GM21619 (cell line): ENCODE measurements at regions not wholly inside any gene's neighbourhood (a gene's known extent, or its start where the extent isn't known, plus 50 kb on each side); places are given as distances from the start of the nearest gene placed in this dataset.
"Not testable (repeated sequence)": the region's sequence is repeated elsewhere in the genome, so short reads cannot be mapped to it uniquely, and the experiment has no call there.

Experiments
- ATAC-seq: cut with Tn5 transposase; IDR thresholded peaks from one replicate; pipeline ENCODE4 v1.9.1; 2021; ENCODE audit not compliant: unreplicated experiment

GRCh38 chr10:10665750-10666149, 351.9 kb upstream of the CELF2 start:
- no peak for ATAC-seq

- ATAC-seq = no peak
These were observed 350.2 kb upstream of the CELF2 start for GRCh38 chr10:10667466-10667865.

GRCh38 chr10:10676972-10677371, 340.7 kb upstream of the CELF2 start:
- no peak for ATAC-seq

GRCh38 chr10:10677479-10677878, 340.2 kb upstream of the CELF2 start:
- ATAC-seq = no peak

GRCh38 chr10:10680496-10680895, 337.2 kb upstream of the CELF2 start:
- no peak for ATAC-seq

- no peak for ATAC-seq
These were observed 332.7 kb upstream of the CELF2 start for GRCh38 chr10:10684972-10685371.

GRCh38 chr10:10685566-10685965, 332.1 kb upstream of the CELF2 start:
- ATAC-seq = no peak

GRCh38 chr10:10687751-10688150, 329.9 kb upstream of the CELF2 start:
- ATAC-seq = no peak

GRCh38 chr10:10699427-10699826, 318.2 kb upstream of the CELF2 start:
- no peak for ATAC-seq

- ATAC-seq = no peak
These were observed 316.5 kb upstream of the CELF2 start for GRCh38 chr10:10701084-10701611.

- no peak for ATAC-seq
These were observed 315.5 kb upstream of the CELF2 start for GRCh38 chr10:10702211-10702610.

GRCh38 chr10:10703382-10703781, 314.3 kb upstream of the CELF2 start:
- ATAC-seq = no peak

- no peak for ATAC-seq
These were observed 305.4 kb upstream of the CELF2 start for GRCh38 chr10:10712155-10712704.

GRCh38 chr10:10714327-10714726, 303.3 kb upstream of the CELF2 start:
- no peak for ATAC-seq

GRCh38 chr10:10716972-10717371, 300.7 kb upstream of the CELF2 start:
- ATAC-seq = no peak

GRCh38 chr10:10722422-10722821, 295.2 kb upstream of the CELF2 start:
- ATAC-seq = no peak

GRCh38 chr10:10725196-10725595, 292.5 kb upstream of the CELF2 start:
- no peak for ATAC-seq

GRCh38 chr10:10726101-10726500, 291.6 kb upstream of the CELF2 start:
- ATAC-seq = no peak

GRCh38 chr10:10727411-10727810, 290.3 kb upstream of the CELF2 start:
- ATAC-seq = not testable (repeated sequence)

GRCh38 chr10:10727812-10728211, 289.9 kb upstream of the CELF2 start:
- no peak for ATAC-seq

- ATAC-seq = no peak
These were observed 287.1 kb upstream of the CELF2 start for GRCh38 chr10:10730471-10731043.

- no peak for ATAC-seq
These were observed 286.3 kb upstream of the CELF2 start for GRCh38 chr10:10731366-10731765.
